SK-N-SH treated with all-trans-retinoic acid at 6 μM for 48 hours (cell line): ENCODE measurements at regions not wholly inside any gene's neighbourhood (a gene's known extent, or its start where the extent isn't known, plus 50 kb on each side); places are given as distances from the start of the nearest gene placed in this dataset.

Experiments
- ATAC-seq: fragments of 200-7000 bp; cut with Tn5 transposase; 3 replicates; pipeline ENCODE4 v1.9.1; 2020; ENCODE audit warnings: mild to moderate bottlenecking, moderate library complexity
- ARNTL ChIP-seq: fragments of 450-650 bp; formaldehyde crosslinking; IDR thresholded peaks from 2 replicates; pipeline ENCODE4 v1.5.0; 2020; ENCODE audit warnings: low read depth, mild to moderate bottlenecking, moderate library complexity, borderline replicate concordance
- BACH2 ChIP-seq: fragments of 250-450 bp; sonication (Bioruptor Pico); IDR thresholded peaks from 2 replicates; pipeline ENCODE4 v1.9.0; 2021; ENCODE audit warnings: mild to moderate bottlenecking, borderline replicate concordance
- CSDC2 ChIP-seq: fragments of 250-450 bp; sonication (Bioruptor Pico); IDR thresholded peaks from 2 replicates; pipeline ENCODE4 v1.5.0; 2020; ENCODE audit warnings: mild to moderate bottlenecking, moderate library complexity
- CSRNP3 ChIP-seq: fragments of 250-450 bp; sonication (Bioruptor Pico); IDR thresholded peaks from 2 replicates; pipeline ENCODE4 v1.5.1; 2021; ENCODE audit warnings: mild to moderate bottlenecking, moderate library complexity
- ESRRG ChIP-seq: fragments of 250-450 bp; sonication (Bioruptor Pico); IDR thresholded peaks from 2 replicates; pipeline ENCODE4 v1.6.1; 2021; ENCODE audit warnings: mild to moderate bottlenecking
- ISL1 ChIP-seq: fragments of 250-450 bp; sonication (Bioruptor Pico); IDR thresholded peaks from 2 replicates; pipeline ENCODE4 v2.1.2; 2022; ENCODE audit warnings: mild to moderate bottlenecking, moderate library complexity
- OSR1 ChIP-seq: fragments of 250-450 bp; sonication (Bioruptor Pico); IDR thresholded peaks from 2 replicates; pipeline ENCODE4 v1.8.0; 2022; ENCODE audit warnings: moderate library complexity, mild to moderate bottlenecking, inconsistent platforms
- POU6F1 ChIP-seq: fragments of 250-450 bp; sonication (Bioruptor Pico); IDR thresholded peaks from 2 replicates; pipeline ENCODE4 v1.8.0; 2021; ENCODE audit warnings: low read depth, mild to moderate bottlenecking, moderate library complexity, borderline replicate concordance
- PPARA ChIP-seq: fragments of 250-450 bp; sonication (Bioruptor Pico); IDR thresholded peaks from 2 replicates; pipeline ENCODE4 v1.5.0; 2020; ENCODE audit warnings: mild to moderate bottlenecking, borderline replicate concordance
- RARB ChIP-seq: fragments of 250-450 bp; sonication (Bioruptor Pico); IDR thresholded peaks from 2 replicates; pipeline ENCODE4 v1.8.0; 2021; ENCODE audit warnings: mild to moderate bottlenecking, moderate library complexity
- SNAI2 ChIP-seq: fragments of 250-450 bp; sonication (Bioruptor Pico); IDR thresholded peaks from 2 replicates; pipeline ENCODE4 v1.5.0; 2020; ENCODE audit warnings: mild to moderate bottlenecking, moderate library complexity
- TCF4 ChIP-seq: fragments of 250-450 bp; sonication (Bioruptor Pico); IDR thresholded peaks from 2 replicates; pipeline ENCODE4 v1.8.0; 2021; ENCODE audit warnings: mild to moderate bottlenecking, moderate library complexity, borderline replicate concordance
- TOX ChIP-seq: fragments of 250-450 bp; sonication (Bioruptor Pico); IDR thresholded peaks from 2 replicates; pipeline ENCODE4 v1.8.0; 2021; ENCODE audit warnings: mild to moderate bottlenecking, moderate library complexity, borderline replicate concordance
- TSHZ2 ChIP-seq: fragments of 250-450 bp; sonication (Bioruptor Pico); IDR thresholded peaks from 2 replicates; pipeline ENCODE4 v1.5.0; 2020; ENCODE audit warnings: mild to moderate bottlenecking, moderate library complexity
- ZC3H10 ChIP-seq: fragments of 250-450 bp; sonication (Bioruptor Pico); IDR thresholded peaks from 2 replicates; pipeline ENCODE4 v1.5.1; 2021; ENCODE audit warnings: mild to moderate bottlenecking, moderate library complexity
- ZFP3 ChIP-seq: fragments of 250-450 bp; sonication (Bioruptor Pico); IDR thresholded peaks from 2 replicates; pipeline ENCODE4 v1.5.0; 2020; ENCODE audit warnings: mild to moderate bottlenecking, moderate library complexity
- ZFP30 ChIP-seq: fragments of 450-650 bp; formaldehyde crosslinking; IDR thresholded peaks from 2 replicates; pipeline ENCODE4 v1.5.0; 2022; ENCODE audit warnings: mild to moderate bottlenecking, moderate library complexity
- ZNF565 ChIP-seq: fragments of 450-650 bp; formaldehyde crosslinking; conservative IDR thresholded peaks from 2 replicates; pipeline ENCODE4 v1.5.0; 2020; ENCODE audit warnings: low read depth, mild to moderate bottlenecking, moderate library complexity
- ZNF70 ChIP-seq: fragments of 450-650 bp; formaldehyde crosslinking; IDR thresholded peaks from 2 replicates; pipeline ENCODE4 v1.5.0; 2020; ENCODE audit warnings: mild to moderate bottlenecking, moderate library complexity
- ZNF8 ChIP-seq: fragments of 450-650 bp; formaldehyde crosslinking; IDR thresholded peaks from 2 replicates; pipeline ENCODE4 v1.5.0; 2020; ENCODE audit warnings: mild to moderate bottlenecking, moderate library complexity
- TF ChIP-seq, protein P1 (sequence below): fragments of 250-450 bp; sonication (Bioruptor Pico); IDR thresholded peaks from 2 replicates; pipeline ENCODE4 v1.8.0; 2020; ENCODE audit warnings: mild to moderate bottlenecking, moderate library complexity, borderline replicate concordance

- no peak for TF ChIP-seq POU6F1 (CRISPR knock-in tag)
- TF ChIP-seq BACH2 (CRISPR knock-in tag) = no peak
- no peak for TF ChIP-seq ARNTL (CRISPR knock-in tag)
- TF ChIP-seq ZFP3 = no peak
- TF ChIP-seq ZNF565 (CRISPR knock-in tag) = no peak
- TF ChIP-seq TSHZ2 (CRISPR knock-in tag) = no peak
- no peak for TF ChIP-seq ZNF70 (CRISPR knock-in tag)
- no peak for TF ChIP-seq TCF4 (CRISPR knock-in tag)
- TF ChIP-seq CSRNP3 (CRISPR knock-in tag) = no peak
- TF ChIP-seq TOX (CRISPR knock-in tag) = no peak
- TF ChIP-seq, protein P1, sequence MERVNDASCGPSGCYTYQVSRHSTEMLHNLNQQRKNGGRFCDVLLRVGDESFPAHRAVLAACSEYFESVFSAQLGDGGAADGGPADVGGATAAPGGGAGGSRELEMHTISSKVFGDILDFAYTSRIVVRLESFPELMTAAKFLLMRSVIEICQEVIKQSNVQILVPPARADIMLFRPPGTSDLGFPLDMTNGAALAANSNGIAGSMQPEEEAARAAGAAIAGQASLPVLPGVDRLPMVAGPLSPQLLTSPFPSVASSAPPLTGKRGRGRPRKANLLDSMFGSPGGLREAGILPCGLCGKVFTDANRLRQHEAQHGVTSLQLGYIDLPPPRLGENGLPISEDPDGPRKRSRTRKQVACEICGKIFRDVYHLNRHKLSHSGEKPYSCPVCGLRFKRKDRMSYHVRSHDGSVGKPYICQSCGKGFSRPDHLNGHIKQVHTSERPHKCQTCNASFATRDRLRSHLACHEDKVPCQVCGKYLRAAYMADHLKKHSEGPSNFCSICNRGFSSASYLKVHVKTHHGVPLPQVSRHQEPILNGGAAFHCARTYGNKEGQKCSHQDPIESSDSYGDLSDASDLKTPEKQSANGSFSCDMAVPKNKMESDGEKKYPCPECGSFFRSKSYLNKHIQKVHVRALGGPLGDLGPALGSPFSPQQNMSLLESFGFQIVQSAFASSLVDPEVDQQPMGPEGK (CRISPR knock-in tag) = no peak
- TF ChIP-seq ISL1 (CRISPR knock-in tag) = no peak
- ATAC-seq = no peak
Measured at GRCh38 chr5:125836256-125836655, 587.0 kb upstream of the GRAMD2B start.

DNA sequence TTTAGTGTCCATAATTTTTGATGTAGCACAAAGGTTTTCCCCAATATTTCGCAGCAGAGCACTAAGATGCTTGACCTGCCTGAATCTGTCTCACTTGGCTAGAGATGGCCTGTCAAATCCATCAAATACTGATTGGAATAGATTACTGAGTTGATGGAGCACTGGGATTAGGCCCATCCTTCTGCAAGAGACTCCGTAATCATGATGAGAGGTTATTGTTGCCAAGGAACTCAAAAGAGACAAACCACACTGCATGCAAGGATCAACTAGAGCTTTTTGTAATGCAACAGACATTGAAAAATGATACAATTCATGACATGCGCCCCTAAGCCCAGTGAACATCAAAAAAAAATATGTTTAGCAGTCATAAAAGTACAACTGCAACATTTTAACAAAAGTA, 585.3 kb upstream of the GRAMD2B start:
- ATAC-seq = no peak
- no peak for TF ChIP-seq ZC3H10 (CRISPR knock-in tag)
- TF ChIP-seq RARB (CRISPR knock-in tag) = no peak
- no peak for TF ChIP-seq PPARA (CRISPR knock-in tag)
- no peak for TF ChIP-seq ZNF8
- no peak for TF ChIP-seq TSHZ2 (CRISPR knock-in tag)
- TF ChIP-seq ARNTL (CRISPR knock-in tag) = no peak
- TF ChIP-seq BACH2 (CRISPR knock-in tag) = no peak
- no peak for TF ChIP-seq POU6F1 (CRISPR knock-in tag)
- TF ChIP-seq ZNF565 (CRISPR knock-in tag) = no peak
- TF ChIP-seq ZFP3 = no peak
- no peak for TF ChIP-seq ESRRG
- no peak for TF ChIP-seq OSR1
- no peak for TF ChIP-seq ZFP30
- TF ChIP-seq, protein P1 (CRISPR knock-in tag) = no peak
- no peak for TF ChIP-seq TCF4 (CRISPR knock-in tag)
- no peak for TF ChIP-seq CSDC2 (CRISPR knock-in tag)
- no peak for TF ChIP-seq SNAI2 (CRISPR knock-in tag)
- no peak for TF ChIP-seq ISL1 (CRISPR knock-in tag)
- TF ChIP-seq, all 23 proteins: peak for 0
